BLaER1 (cell line): ENCODE measurements at regions not wholly inside any gene's neighbourhood (a gene's known extent, or its start where the extent isn't known, plus 50 kb on each side); places are given as distances from the start of the nearest gene placed in this dataset.

Experiments
- H3K27ac ChIP-seq: shearing (Covaris generic); formaldehyde crosslinking; 2 replicates; pipeline ENCODE4 v1.8.1; 2022
- H3K27me3 ChIP-seq: shearing (Covaris generic); formaldehyde crosslinking; 2 replicates; pipeline ENCODE4 v1.8.1; 2022
- H3K36me3 ChIP-seq: shearing (Covaris generic); formaldehyde crosslinking; 2 replicates; pipeline ENCODE4 v1.8.1; 2022
- H3K4me1 ChIP-seq: shearing (Covaris generic); formaldehyde crosslinking; 2 replicates; pipeline ENCODE4 v1.8.1; 2022
- H3K4me2 ChIP-seq: shearing (Covaris generic); formaldehyde crosslinking; 2 replicates; pipeline ENCODE4 v1.8.1; 2022
- H3K4me3 ChIP-seq: shearing (Covaris generic); formaldehyde crosslinking; 2 replicates; pipeline ENCODE4 v1.8.1; 2022
- H3K9ac ChIP-seq: shearing (Covaris generic); formaldehyde crosslinking; 2 replicates; pipeline ENCODE4 v1.8.1; 2022
- H3K9me3 ChIP-seq: shearing (Covaris generic); formaldehyde crosslinking; 2 replicates; pipeline ENCODE4 v1.8.1; 2022
- H4K20me1 ChIP-seq: shearing (Covaris generic); formaldehyde crosslinking; 2 replicates; pipeline ENCODE4 v1.8.1; 2022
- Cebpa-rat ChIP-seq: shearing (Covaris generic); IDR thresholded peaks from 2 replicates; pipeline ENCODE4 v1.8.1; 2022

- Histone ChIP-seq H3K9me3 (no peaks in the 10 kb centered on the region), H3K4me1 (no peaks in the 10 kb centered on the region), H3K36me3 (no peaks in the 10 kb centered on the region), H3K4me2 (no peak overlapping the region), H4K20me1 (no peaks in the 10 kb centered on the region), H3K4me3 (no peak overlapping the region), H3K9ac (no peak overlapping the region), H3K27me3 (no peaks in the 10 kb centered on the region), H3K27ac (no peak overlapping the region)
- no peak for TF ChIP-seq Cebpa-rat
Observed at GRCh38 chr4:24040811-24041210, 151.0 kb upstream of the PPARGC1A start.

- Histone ChIP-seq H3K27me3 (no peaks in the 10 kb centered on the region), H3K4me2 (no peak overlapping the region), H3K27ac (no peak overlapping the region), H3K9ac (no peak overlapping the region), H3K4me3 (no peak overlapping the region), H4K20me1 (no peaks in the 10 kb centered on the region), H3K9me3 (no peaks in the 10 kb centered on the region), H3K4me1 (peaks cover 18% of the 10 kb centered on the region), H3K36me3 (no peaks in the 10 kb centered on the region)
- no peak for TF ChIP-seq Cebpa-rat
Observed at GRCh38 chr4:24033626-24034025, 143.8 kb upstream of the PPARGC1A start.

- H3K36me3 ChIP-seq: no peaks in the 10 kb centered on the region
- no peak overlapping the region for H3K4me3 ChIP-seq
- no peak overlapping the region for H3K27ac ChIP-seq
- no peak for TF ChIP-seq Cebpa-rat
- H3K27me3 ChIP-seq: no peaks in the 10 kb centered on the region
- H3K9me3 ChIP-seq: no peaks in the 10 kb centered on the region
- H3K4me2 ChIP-seq: peak overlapping the region; percentile 37
- H3K9ac ChIP-seq: no peak overlapping the region
- no peaks in the 10 kb centered on the region for H4K20me1 ChIP-seq
- H3K4me1 ChIP-seq: peaks cover 18% of the 10 kb centered on the region
Observed at GRCh38 chr4:24032371-24032989, 142.6 kb upstream of the PPARGC1A start.

GRCh38 chr4:24026596-24026995, 136.7 kb upstream of the PPARGC1A start:
- no peaks in the 10 kb centered on the region for H3K27me3 ChIP-seq
- peaks cover 8% of the 10 kb centered on the region; the same call in 1 of the 2 replicates for H3K4me1 ChIP-seq
- no peaks in the 10 kb centered on the region for H4K20me1 ChIP-seq
- no peak for TF ChIP-seq Cebpa-rat
- no peak overlapping the region for H3K27ac ChIP-seq
- no peak overlapping the region for H3K4me2 ChIP-seq
- H3K9ac ChIP-seq: no peak overlapping the region
- H3K9me3 ChIP-seq: no peaks in the 10 kb centered on the region
- no peak overlapping the region for H3K4me3 ChIP-seq
- H3K36me3 ChIP-seq: no peaks in the 10 kb centered on the region

- no peak overlapping the region for H3K4me3 ChIP-seq
- H4K20me1 ChIP-seq: no peaks in the 10 kb centered on the region
- TF ChIP-seq Cebpa-rat: no peak
- H3K27me3 ChIP-seq: no peaks in the 10 kb centered on the region
- no peak overlapping the region for H3K27ac ChIP-seq
- H3K4me1 ChIP-seq: peaks cover 8% of the 10 kb centered on the region; the same call in 1 of the 2 replicates
- no peak overlapping the region for H3K9ac ChIP-seq
- H3K4me2 ChIP-seq: no peak overlapping the region
- H3K9me3 ChIP-seq: no peaks in the 10 kb centered on the region
- H3K36me3 ChIP-seq: no peaks in the 10 kb centered on the region
Observed at GRCh38 chr4:24024605-24025004, 134.8 kb upstream of the PPARGC1A start.

- H3K36me3 ChIP-seq: no peaks in the 10 kb centered on the region
- H3K9me3 ChIP-seq: no peaks in the 10 kb centered on the region
- no peak overlapping the region for H3K4me2 ChIP-seq
- H3K27ac ChIP-seq: no peak overlapping the region
- TF ChIP-seq Cebpa-rat: no peak
- H3K27me3 ChIP-seq: no peaks in the 10 kb centered on the region
- H3K4me1 ChIP-seq: peaks cover 8% of the 10 kb centered on the region; the same call in 1 of the 2 replicates
- no peak overlapping the region for H3K9ac ChIP-seq
- H3K4me3 ChIP-seq: no peak overlapping the region
- no peaks in the 10 kb centered on the region for H4K20me1 ChIP-seq
Observed at GRCh38 chr4:24024157-24024556, 134.3 kb upstream of the PPARGC1A start.

- H4K20me1 ChIP-seq: no peaks in the 10 kb centered on the region
- no peak overlapping the region for H3K4me3 ChIP-seq
- H3K9me3 ChIP-seq: no peaks in the 10 kb centered on the region
- H3K4me2 ChIP-seq: no peak overlapping the region
- no peaks in the 10 kb centered on the region for H3K27me3 ChIP-seq
- no peaks in the 10 kb centered on the region for H3K36me3 ChIP-seq
- no peak overlapping the region for H3K27ac ChIP-seq
- no peaks in the 10 kb centered on the region for H3K4me1 ChIP-seq
- no peak overlapping the region for H3K9ac ChIP-seq
- no peak for TF ChIP-seq Cebpa-rat
Observed at GRCh38 chr4:24015782-24016181, 125.9 kb upstream of the PPARGC1A start.

- Histone ChIP-seq H3K4me2 (no peak overlapping the region), H4K20me1 (no peaks in the 10 kb centered on the region)
- TF ChIP-seq Cebpa-rat: no peak
Observed at GRCh38 chr4:24013668-24014422, 124.0 kb upstream of the PPARGC1A start.

GRCh38 chr4:24010994-24011393, 121.1 kb upstream of the PPARGC1A start:
- no peak for TF ChIP-seq Cebpa-rat

More at GRCh38 chr4:24013668-24014422, 124.0 kb upstream of the PPARGC1A start:
- Histone ChIP-seq H3K4me3 (no peak overlapping the region), H3K27ac (no peak overlapping the region), H3K9me3 (no peaks in the 10 kb centered on the region), H3K9ac (no peak overlapping the region), H3K4me1 (no peaks in the 10 kb centered on the region), H3K36me3 (no peaks in the 10 kb centered on the region), H3K27me3 (no peaks in the 10 kb centered on the region)

GRCh38 chr4:24010573-24010972, 120.7 kb upstream of the PPARGC1A start:
- H3K9ac ChIP-seq: no peak overlapping the region
- no peak overlapping the region for H3K4me3 ChIP-seq
- H3K4me1 ChIP-seq: no peaks in the 10 kb centered on the region
- H3K9me3 ChIP-seq: no peaks in the 10 kb centered on the region
- no peaks in the 10 kb centered on the region for H4K20me1 ChIP-seq
- TF ChIP-seq Cebpa-rat: no peak
- H3K4me2 ChIP-seq: no peak overlapping the region
- H3K27me3 ChIP-seq: no peaks in the 10 kb centered on the region
- H3K27ac ChIP-seq: no peak overlapping the region
- H3K36me3 ChIP-seq: no peaks in the 10 kb centered on the region

More at GRCh38 chr4:24010994-24011393, 121.1 kb upstream of the PPARGC1A start:
- Histone ChIP-seq H3K27ac (no peak overlapping the region), H3K9me3 (no peaks in the 10 kb centered on the region), H4K20me1 (no peaks in the 10 kb centered on the region), H3K27me3 (no peaks in the 10 kb centered on the region), H3K4me2 (no peak overlapping the region), H3K36me3 (no peaks in the 10 kb centered on the region), H3K9ac (no peak overlapping the region), H3K4me1 (no peaks in the 10 kb centered on the region), H3K4me3 (no peak overlapping the region)
